ENCODE measurements at regions not wholly inside any gene's neighbourhood (a gene's known extent, or its start where the extent isn't known, plus 50 kb on each side); places are given as distances from the start of the nearest gene placed in this dataset.

- intact Hi-C loops (cut with DNase I): no loop called here
Measured at GRCh38 chr1:225713281-225713680, 60.4 kb upstream of the ENAH start.

GRCh38 chr1:225720937-225721336 is 56.7 kb upstream of the SRP9 start:
- TF ChIP-seq CTCF (IDR thresholded peaks at IDR 0.05) (no peak), POLR2A (IDR thresholded peaks at IDR 0.05; ENCODE audit: low read depth) (no peak), POLR2AphosphoS5 (IDR thresholded peaks at IDR 0.05) (no peak), EP300 (IDR thresholded peaks at IDR 0.05) (no peak)
- WGBS: 98% methylated on average over 4 of the region's 4 CpGs
- Histone ChIP-seq H3K9me3 (no peaks in the 10 kb centered on the region), H3K4me3 (no peak overlapping the region), H3K36me3 (no peaks in the 10 kb centered on the region), H3K27me3 (no peaks in the 10 kb centered on the region), H3K4me1 (no peaks in the 10 kb centered on the region), H3K27ac (replicated peaks in 1 of 4) (no peak overlapping the region)
- DNase-seq (ENCODE audit: extremely low spot score): no peak
- intact Hi-C loops (cut with DNase I): no loop called here

More at GRCh38 chr1:225713281-225713680, 60.4 kb upstream of the ENAH start:
- WGBS: over 99% methylated on average over 8 of the region's 8 CpGs
- Histone ChIP-seq H3K4me1 (peaks cover 0 to 7% (median 1%) of the 10 kb centered on the region in 4 donors), H3K27ac (replicated peaks in 1 of 4) (no peak overlapping the region), H3K4me3 (no peak overlapping the region), H3K27me3 (no peaks in the 10 kb centered on the region), H3K9me3 (no peaks in the 10 kb centered on the region), H3K36me3 (no peaks in the 10 kb centered on the region)
- DNase-seq (ENCODE audit: extremely low spot score): no peak
- TF ChIP-seq EP300 (IDR thresholded peaks at IDR 0.05): no peak
- no peak for TF ChIP-seq POLR2AphosphoS5 (IDR thresholded peaks at IDR 0.05)
- TF ChIP-seq CTCF (IDR thresholded peaks at IDR 0.05): no peak
- no peak for TF ChIP-seq POLR2A (IDR thresholded peaks at IDR 0.05; ENCODE audit: low read depth)

- intact Hi-C loops (cut with DNase I): no loop called here
- H3K27ac ChIP-seq (replicated peaks in 1 of 4): no peak overlapping the region
- TF ChIP-seq POLR2AphosphoS5 (IDR thresholded peaks at IDR 0.05): no peak
- TF ChIP-seq CTCF (IDR thresholded peaks at IDR 0.05): no peak
- TF ChIP-seq EP300 (IDR thresholded peaks at IDR 0.05): no peak
- TF ChIP-seq POLR2A (IDR thresholded peaks at IDR 0.05; ENCODE audit: low read depth): no peak
- no peaks in the 10 kb centered on the region for H3K27me3 ChIP-seq
- no peak overlapping the region for H3K4me3 ChIP-seq
- WGBS: 93% methylated on average over 4 of the region's 4 CpGs
- no peaks in the 10 kb centered on the region for H3K4me1 ChIP-seq
- H3K9me3 ChIP-seq: no peaks in the 10 kb centered on the region
- no peak for DNase-seq (ENCODE audit: extremely low spot score)
- no peaks in the 10 kb centered on the region for H3K36me3 ChIP-seq
Measured at GRCh38 chr1:225724251-225724650, 53.4 kb upstream of the SRP9 start.

Measured in esophagus muscularis mucosa (tissue), 4 donors.